HG03439 (cell line): ENCODE measurements at regions not wholly inside any gene's neighbourhood (a gene's known extent, or its start where the extent isn't known, plus 50 kb on each side); places are given as distances from the start of the nearest gene placed in this dataset.

Experiments
- ATAC-seq: cut with Tn5 transposase; IDR thresholded peaks from one replicate; pipeline ENCODE4 v1.9.1; 2021; ENCODE audit warnings: mild to moderate bottlenecking, moderate library complexity; ENCODE audit not compliant: unreplicated experiment

GRCh38 chr7:116083796-116084195 is 53.2 kb upstream of the TFEC start:
- no peak for ATAC-seq

- ATAC-seq = no peak
Observed at GRCh38 chr7:116086547-116087045, 56.0 kb upstream of the TFEC start.

- ATAC-seq = no peak
Observed at GRCh38 chr7:116087291-116087690, 56.7 kb upstream of the TFEC start.

- no peak for ATAC-seq
Observed at GRCh38 chr7:116087984-116088383, 57.4 kb upstream of the TFEC start.

- no peak for ATAC-seq
Observed at GRCh38 chr7:116089293-116089692, 58.7 kb upstream of the TFEC start.

- no peak for ATAC-seq
Observed at GRCh38 chr7:116093516-116094301, 63.1 kb upstream of the TFEC start.

- ATAC-seq = no peak
Observed at GRCh38 chr7:116095396-116095795, 64.8 kb upstream of the TFEC start.

GRCh38 chr7:116097365-116098009 is 66.9 kb upstream of the TFEC start:
- no peak for ATAC-seq

GRCh38 chr7:116098175-116098574 is 67.6 kb upstream of the TFEC start:
- no peak for ATAC-seq

- ATAC-seq = no peak
Observed at GRCh38 chr7:116100626-116101025, 70.1 kb upstream of the TFEC start.

GRCh38 chr7:116101704-116102103 is 71.1 kb upstream of the TFEC start:
- ATAC-seq = no peak

- no peak for ATAC-seq
Observed at GRCh38 chr7:116111475-116111874, 80.9 kb upstream of the TFEC start.

- no peak for ATAC-seq
Observed at GRCh38 chr7:116113310-116113709, 82.7 kb upstream of the TFEC start.

GRCh38 chr7:116120839-116121238 is 89.5 kb upstream of the TES start:
- no peak for ATAC-seq

- ATAC-seq = no peak
Observed at GRCh38 chr7:116122972-116123595, 87.3 kb upstream of the TES start.

- no peak for ATAC-seq
Observed at GRCh38 chr7:116128139-116128538, 82.2 kb upstream of the TES start.

- ATAC-seq = no peak
Observed at GRCh38 chr7:116135306-116135705, 75.0 kb upstream of the TES start.

GRCh38 chr7:116138202-116138801 is 72.0 kb upstream of the TES start:
- ATAC-seq = peak; percentile 95

GRCh38 chr7:116139007-116139406 is 71.3 kb upstream of the TES start:
- ATAC-seq = no peak

GRCh38 chr7:116139807-116140206 is 70.5 kb upstream of the TES start:
- ATAC-seq = no peak

GRCh38 chr7:116142374-116142773 is 68.0 kb upstream of the TES start:
- no peak for ATAC-seq
